LNCAP (cell line): ENCODE measurements at regions not wholly inside any gene's neighbourhood (a gene's known extent, or its start where the extent isn't known, plus 50 kb on each side); places are given as distances from the start of the nearest gene placed in this dataset.

Experiments used
- CTCF ChIP-seq: fragments of 450-650 bp; IDR thresholded peaks from 2 replicates; pipeline ENCODE4 v1.5.1; 2017; ENCODE audit warnings: mild to moderate bottlenecking

GRCh38 chr4:167428156-167428555 lies 193.9 kb upstream of the SPOCK3 start:
- TF ChIP-seq CTCF: no peak

GRCh38 chr4:167431371-167431770 lies 197.1 kb upstream of the SPOCK3 start:
- TF ChIP-seq CTCF: no peak

GRCh38 chr4:167435786-167436185 lies 201.5 kb upstream of the SPOCK3 start:
- TF ChIP-seq CTCF: no peak

GRCh38 chr4:167443841-167444240 lies 209.5 kb upstream of the SPOCK3 start:
- no peak for TF ChIP-seq CTCF

GRCh38 chr4:167452922-167453430 lies 218.7 kb upstream of the SPOCK3 start:
- no peak for TF ChIP-seq CTCF

GRCh38 chr4:167456619-167457018 lies 222.3 kb upstream of the SPOCK3 start:
- TF ChIP-seq CTCF: no peak

- no peak for TF ChIP-seq CTCF
Observed at GRCh38 chr4:167469436-167469835, 235.1 kb upstream of the SPOCK3 start.

- TF ChIP-seq CTCF: no peak
Observed at GRCh38 chr4:167475951-167476350, 241.7 kb upstream of the SPOCK3 start.
